GM12873 (cell line): ENCODE measurements at regions not wholly inside any gene's neighbourhood (a gene's known extent, or its start where the extent isn't known, plus 50 kb on each side); places are given as distances from the start of the nearest gene placed in this dataset.

ENCODE experiments used
- TF ChIP-seq, protein P1 (sequence below): IDR thresholded peaks from 2 replicates; pipeline ENCODE4 v1.5.1; 2012; ENCODE audit warnings: low read depth, mild to moderate bottlenecking, moderate library complexity, low read length, control low read depth; ENCODE audit not compliant: insufficient read depth; ENCODE audit errors: missing control alignments

DNA sequence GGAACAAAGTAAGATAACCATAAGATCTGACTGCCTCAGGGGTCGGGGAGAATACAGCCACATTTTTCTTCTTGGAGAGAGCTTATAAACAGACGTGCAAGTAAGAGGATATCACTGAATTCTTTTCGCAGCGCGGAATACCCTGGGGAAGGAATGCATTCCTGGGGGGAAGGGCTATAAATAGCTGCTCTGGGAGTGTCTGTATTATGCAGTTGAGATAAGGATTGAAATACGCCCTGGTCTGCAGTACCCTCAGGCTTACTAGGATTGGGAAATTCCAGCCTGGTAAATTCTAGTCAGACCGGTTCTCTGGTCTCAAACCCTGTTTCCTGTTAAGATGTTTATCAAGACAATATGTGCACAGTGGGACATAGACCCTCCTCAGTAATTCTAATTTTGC lies 1491.7 kb upstream of the RAG2 start:
- TF ChIP-seq, protein P1, sequence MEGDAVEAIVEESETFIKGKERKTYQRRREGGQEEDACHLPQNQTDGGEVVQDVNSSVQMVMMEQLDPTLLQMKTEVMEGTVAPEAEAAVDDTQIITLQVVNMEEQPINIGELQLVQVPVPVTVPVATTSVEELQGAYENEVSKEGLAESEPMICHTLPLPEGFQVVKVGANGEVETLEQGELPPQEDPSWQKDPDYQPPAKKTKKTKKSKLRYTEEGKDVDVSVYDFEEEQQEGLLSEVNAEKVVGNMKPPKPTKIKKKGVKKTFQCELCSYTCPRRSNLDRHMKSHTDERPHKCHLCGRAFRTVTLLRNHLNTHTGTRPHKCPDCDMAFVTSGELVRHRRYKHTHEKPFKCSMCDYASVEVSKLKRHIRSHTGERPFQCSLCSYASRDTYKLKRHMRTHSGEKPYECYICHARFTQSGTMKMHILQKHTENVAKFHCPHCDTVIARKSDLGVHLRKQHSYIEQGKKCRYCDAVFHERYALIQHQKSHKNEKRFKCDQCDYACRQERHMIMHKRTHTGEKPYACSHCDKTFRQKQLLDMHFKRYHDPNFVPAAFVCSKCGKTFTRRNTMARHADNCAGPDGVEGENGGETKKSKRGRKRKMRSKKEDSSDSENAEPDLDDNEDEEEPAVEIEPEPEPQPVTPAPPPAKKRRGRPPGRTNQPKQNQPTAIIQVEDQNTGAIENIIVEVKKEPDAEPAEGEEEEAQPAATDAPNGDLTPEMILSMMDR = no peak

DNA sequence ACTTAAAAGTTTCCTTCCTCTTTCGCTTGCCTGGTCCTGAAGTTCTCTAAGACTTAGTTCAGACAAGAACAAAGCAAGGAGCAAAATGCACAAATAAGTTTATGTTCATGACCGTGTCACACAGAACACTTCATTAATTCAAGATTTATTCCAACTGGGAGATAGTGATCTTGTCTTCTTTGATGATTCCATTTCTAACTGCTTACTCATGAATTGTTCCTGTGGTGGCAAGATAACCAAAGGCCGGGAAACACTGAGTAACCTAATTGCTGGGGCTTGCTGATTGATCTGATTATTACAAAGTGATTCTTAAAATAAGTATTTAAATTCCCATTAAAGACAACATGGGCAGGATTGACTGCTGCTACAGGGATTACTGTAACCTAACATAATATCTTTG lies 1462.9 kb upstream of the RAG2 start:
- TF ChIP-seq, protein P1 = no peak

DNA sequence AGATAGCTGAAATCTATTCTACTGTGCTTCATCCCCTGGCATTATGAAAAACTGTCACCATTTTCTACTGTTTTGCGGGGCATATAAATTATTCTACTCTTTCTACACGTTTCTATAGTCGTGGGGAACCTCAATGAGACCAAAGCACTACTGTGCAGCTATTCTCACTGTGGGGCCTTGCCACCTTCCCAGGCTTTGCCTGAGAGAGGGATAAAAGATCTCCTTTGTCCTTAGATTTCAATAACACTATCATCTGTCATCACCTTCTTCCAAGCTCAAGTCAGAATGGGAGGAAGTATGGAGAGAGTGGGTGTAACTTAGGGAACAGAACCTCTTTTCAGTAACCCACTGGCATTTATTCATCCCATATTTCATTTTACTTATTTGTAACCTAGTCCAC lies 1462.1 kb upstream of the RAG2 start:
- TF ChIP-seq, protein P1 = no peak

DNA sequence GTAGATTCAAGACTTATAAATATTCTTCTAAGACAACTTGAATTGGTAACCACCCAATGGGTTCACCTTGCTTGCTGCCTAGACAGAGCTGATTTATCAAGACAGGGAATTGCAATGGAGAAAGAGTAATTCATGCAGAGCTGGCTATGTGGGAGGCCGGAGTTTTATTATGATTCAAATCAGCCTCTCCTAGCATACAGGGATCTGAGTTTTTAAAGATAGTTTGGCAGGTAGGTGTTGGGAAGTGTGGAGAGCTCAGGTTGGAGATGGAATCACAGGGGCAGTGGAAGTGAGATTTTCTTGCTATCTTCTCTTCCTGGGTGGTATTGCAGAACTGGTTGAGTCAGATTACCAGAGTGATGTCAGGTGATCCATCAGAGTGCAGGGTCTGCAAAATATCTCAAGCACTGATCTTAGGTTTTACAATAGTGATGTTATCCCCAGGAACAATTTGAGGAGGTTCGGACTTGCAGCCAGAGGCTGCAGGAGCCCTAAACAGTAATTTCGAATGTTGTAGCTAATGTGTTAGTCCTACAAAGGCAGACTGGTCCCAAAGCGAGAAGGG lies 1448.6 kb upstream of the RAG2 start:
- TF ChIP-seq, protein P1 = no peak

DNA sequence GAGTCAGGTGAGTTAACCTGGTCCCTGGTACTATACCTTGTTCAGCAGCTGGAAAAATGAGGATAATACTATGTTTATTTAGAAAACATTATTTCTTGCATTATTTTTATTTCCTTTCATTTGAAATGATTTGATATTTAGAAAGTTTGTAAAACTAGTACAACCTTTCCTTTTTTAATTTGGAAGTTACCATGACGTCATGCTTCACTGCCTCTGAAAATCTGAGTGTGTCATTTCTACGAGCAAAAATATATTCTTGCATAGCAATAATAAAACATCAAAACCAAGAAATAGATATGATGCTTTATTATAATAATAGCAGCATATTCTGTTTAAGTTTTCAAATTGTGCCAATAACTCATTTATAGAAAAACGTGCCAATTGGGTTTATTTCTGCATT lies 1445.0 kb upstream of the RAG2 start:
- TF ChIP-seq, protein P1 = no peak

DNA sequence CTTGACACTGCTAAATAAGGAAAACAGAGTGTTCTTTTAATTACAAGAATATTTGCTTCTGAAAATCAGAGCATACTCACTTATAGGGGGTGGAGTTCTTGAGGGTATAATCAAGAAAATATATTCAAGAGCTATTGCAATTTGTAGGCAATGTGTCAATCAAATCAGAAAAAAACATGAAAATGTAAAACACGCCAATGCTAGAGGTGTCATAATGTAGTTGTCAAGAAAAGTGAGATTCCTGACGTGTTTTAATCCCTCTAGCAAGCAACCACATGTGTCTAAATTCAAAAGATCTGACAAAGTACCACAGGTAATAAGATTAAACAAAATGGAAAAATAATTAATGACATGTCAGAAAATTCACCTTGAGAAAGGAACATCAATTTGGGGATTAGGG lies 1440.7 kb upstream of the RAG2 start:
- TF ChIP-seq, protein P1 = no peak

DNA sequence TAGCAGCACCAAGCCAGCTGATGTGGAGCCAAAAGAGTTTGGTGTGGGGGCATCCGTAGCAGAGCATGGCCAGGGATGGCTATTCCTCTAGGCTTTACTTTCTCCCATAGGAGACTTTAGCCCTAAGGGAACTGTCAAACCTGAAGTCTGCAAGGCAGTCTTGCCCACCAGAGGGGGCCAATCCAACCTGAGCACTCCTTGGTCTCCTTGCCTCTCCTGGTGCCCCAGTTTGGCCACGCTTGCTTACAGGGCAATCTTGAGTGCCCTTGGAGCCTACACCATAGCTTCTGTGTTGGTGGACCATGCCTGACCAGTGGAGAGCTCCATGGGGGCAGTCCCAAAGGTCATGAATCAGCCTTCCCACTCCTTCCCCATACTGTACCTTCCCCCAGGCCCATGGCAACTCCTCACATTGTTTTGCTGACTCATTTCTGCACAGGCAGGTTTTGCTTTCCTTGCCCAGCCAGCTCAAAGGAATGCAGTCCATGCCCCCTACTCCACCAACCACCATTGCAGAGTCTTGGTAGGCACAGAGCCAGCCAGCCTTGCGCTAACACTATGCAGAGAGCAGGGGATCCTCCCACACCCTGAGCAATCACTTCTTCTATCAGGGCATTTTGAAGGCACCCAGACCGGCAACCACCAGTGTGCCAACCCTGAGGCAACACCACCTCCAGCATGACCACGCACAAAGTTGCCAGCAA lies 1421.2 kb upstream of the RAG2 start:
- TF ChIP-seq, protein P1 = no peak
